Neural progenitor cell (in vitro differentiated cells): ENCODE measurements at regions not wholly inside any gene's neighbourhood (a gene's known extent, or its start where the extent isn't known, plus 50 kb on each side); places are given as distances from the start of the nearest gene placed in this dataset.

Source experiments
- CTCF ChIP-seq: fragments of 200-600 bp; sonication (generic); IDR thresholded peaks from 2 replicates; pipeline ENCODE4 v1.5.1; 2017; ENCODE audit warnings: antibody characterized with exemption, mild to moderate bottlenecking
- EZH2 ChIP-seq: fragments of 200-600 bp; sonication (generic); IDR thresholded peaks from 2 replicates; pipeline ENCODE4 v1.6.1; 2017; ENCODE audit warnings: antibody characterized with exemption, mild to moderate bottlenecking, moderate library complexity
- EZH2phosphoT487 ChIP-seq: fragments of 200-600 bp; sonication (generic); IDR thresholded peaks from 2 replicates; pipeline ENCODE4 v1.6.1; 2017; ENCODE audit warnings: antibody characterized with exemption

DNA sequence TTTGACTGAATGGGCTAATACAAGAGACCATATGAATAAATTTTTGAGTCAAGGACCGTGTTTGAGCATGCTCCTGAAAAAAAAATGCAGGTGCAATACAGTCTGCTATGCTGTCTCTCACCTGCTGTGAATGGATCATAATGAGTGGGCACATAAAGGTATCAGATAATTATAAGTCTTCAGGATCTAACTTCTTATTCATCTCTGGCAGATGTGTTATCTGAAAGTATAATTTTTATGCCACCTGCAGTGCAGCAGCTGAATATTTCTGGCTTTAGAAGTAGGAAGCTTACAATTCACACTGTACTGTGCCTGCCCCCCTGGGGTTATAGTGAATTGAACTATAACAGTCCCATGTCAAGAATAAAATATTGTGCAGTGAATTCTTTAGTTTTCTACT, 333.3 kb downstream of the MRPL39 start:
- TF ChIP-seq CTCF (no peak), EZH2 (no peak), EZH2phosphoT487 (no peak)
